HEK293 (cell line): ENCODE measurements at regions not wholly inside any gene's neighbourhood (a gene's known extent, or its start where the extent isn't known, plus 50 kb on each side); places are given as distances from the start of the nearest gene placed in this dataset.

Experiments
- CTCF ChIA-PET: fragments of 350-600 bp; formaldehyde crosslinking; extraction: SDS; loops from one replicate; lab custom pipeline; 2021; ENCODE audit warnings: antibody characterized with exemption; lab: Yijun Ruan, JAX
- POLR2A ChIA-PET: fragments of 300-600 bp; formaldehyde crosslinking; extraction: SDS; loops from one replicate; lab custom pipeline; 2020; ENCODE audit warnings: antibody characterized with exemption, inconsistent platforms; lab: Yijun Ruan, JAX
- H3K27ac ChIP-seq: fragments of 200-500 bp; sonication (Bioruptor generic); 2 replicates; pipeline ENCODE4 v1.5.1; 2014; ENCODE audit warnings: low read depth, low read length, control low read depth, inconsistent platforms; ENCODE audit errors: extremely low read depth
- H3K36me3 ChIP-seq, 2 experiments: fragments of 200-500 bp in 1 of 2; sonication (Bioruptor generic) in 1 of 2; 1 replicate in 1 of 2; 2 replicates in 1 of 2; pipeline ENCODE4 v1.5.1; 2014 to 2017; ENCODE audit warnings: inconsistent platforms in 2 of 2, low read length in 2 of 2; ENCODE audit not compliant: control insufficient read depth in 2 of 2, insufficient read depth in 1 of 2
- H3K4me1 ChIP-seq: fragments of 200-500 bp; sonication (Bioruptor generic); 2 replicates; pipeline ENCODE4 v1.5.1; 2014; ENCODE audit warnings: mild to moderate bottlenecking, low read length, inconsistent platforms; ENCODE audit not compliant: control insufficient read depth, insufficient read depth
- H3K4me3 ChIP-seq: 2 replicates; pipeline ENCODE4 v1.5.1; 2011; ENCODE audit warnings: low read depth, mild to moderate bottlenecking, control low read depth, low read length, moderate library complexity
- H3K9me3 ChIP-seq: fragments of 200-500 bp; sonication (Bioruptor generic); 2 replicates; pipeline ENCODE4 v1.5.1; 2014; ENCODE audit warnings: low read depth, low read length, inconsistent platforms; ENCODE audit not compliant: control insufficient read depth, insufficient read depth
- HIC1 ChIP-seq: fragments of 450-650 bp; formaldehyde crosslinking; IDR thresholded peaks from 2 replicates; pipeline ENCODE4 v1.5.1; 2016; ENCODE audit warnings: missing biosample characterization, missing genetic modification characterization
- SCRT1 ChIP-seq: fragments of 450-650 bp; formaldehyde crosslinking; IDR thresholded peaks from 2 replicates; pipeline ENCODE4 v1.5.1; 2016; ENCODE audit warnings: missing biosample characterization, missing genetic modification characterization, borderline replicate concordance
- ZBTB17 ChIP-seq: fragments of 450-650 bp; formaldehyde crosslinking; IDR thresholded peaks from 2 replicates; pipeline ENCODE4 v1.5.1; 2016; ENCODE audit warnings: missing biosample characterization, missing genetic modification characterization
- ZBTB48 ChIP-seq: fragments of 450-650 bp; formaldehyde crosslinking; IDR thresholded peaks from 2 replicates; pipeline ENCODE4 v1.5.1; 2016; ENCODE audit warnings: missing biosample characterization, missing genetic modification characterization
- ZEB2 ChIP-seq: fragments of 450-650 bp; formaldehyde crosslinking; IDR thresholded peaks from 2 replicates; pipeline ENCODE4 v1.5.1; 2016; ENCODE audit warnings: missing biosample characterization, missing genetic modification characterization
- ZNF10 ChIP-seq: fragments of 450-650 bp; formaldehyde crosslinking; IDR thresholded peaks from 2 replicates; pipeline ENCODE4 v1.5.1; 2017; ENCODE audit warnings: missing biosample characterization, missing genetic modification characterization
- ZNF133 ChIP-seq: fragments of 450-650 bp; formaldehyde crosslinking; IDR thresholded peaks from 2 replicates; pipeline ENCODE4 v1.5.1; 2016; ENCODE audit warnings: missing biosample characterization, missing genetic modification characterization
- ZNF202 ChIP-seq: fragments of 450-650 bp; formaldehyde crosslinking; IDR thresholded peaks from 2 replicates; pipeline ENCODE4 v1.5.1; 2016; ENCODE audit warnings: missing biosample characterization, missing genetic modification characterization, borderline replicate concordance
- ZNF223 ChIP-seq: fragments of 450-650 bp; formaldehyde crosslinking; IDR thresholded peaks from 2 replicates; pipeline ENCODE4 v1.5.1; 2016; ENCODE audit warnings: missing biosample characterization, missing genetic modification characterization
- ZNF354C ChIP-seq: fragments of 450-650 bp; formaldehyde crosslinking; IDR thresholded peaks from 2 replicates; pipeline ENCODE4 v1.5.1; 2016; ENCODE audit warnings: missing biosample characterization, missing genetic modification characterization, low read depth, borderline replicate concordance
- ZNF510 ChIP-seq: fragments of 450-650 bp; formaldehyde crosslinking; IDR thresholded peaks from 2 replicates; pipeline ENCODE4 v1.5.1; 2018; ENCODE audit warnings: mild to moderate bottlenecking, missing genetic modification characterization, missing biosample characterization; ENCODE audit not compliant: insufficient replicate concordance
- ZNF544 ChIP-seq: fragments of 450-650 bp; formaldehyde crosslinking; IDR thresholded peaks from 2 replicates; pipeline ENCODE4 v1.5.0; 2017; ENCODE audit warnings: missing biosample characterization, missing genetic modification characterization
- ZNF558 ChIP-seq: fragments of 450-650 bp; formaldehyde crosslinking; IDR thresholded peaks from 2 replicates; pipeline ENCODE4 v1.5.1; 2016; ENCODE audit warnings: missing biosample characterization, missing genetic modification characterization
- TF ChIP-seq, protein P1 (sequence below): fragments of 450-650 bp; formaldehyde crosslinking; IDR thresholded peaks from 2 replicates; pipeline ENCODE4 v1.5.1; 2016; ENCODE audit warnings: missing biosample characterization, missing genetic modification characterization
- TF ChIP-seq, protein P2 (sequence below): fragments of 450-650 bp; formaldehyde crosslinking; IDR thresholded peaks from 2 replicates; pipeline ENCODE4 v1.5.0; 2017; ENCODE audit warnings: missing biosample characterization, missing genetic modification characterization, borderline replicate concordance

GRCh38 chr11:116375221-116375620 is 397.6 kb downstream of the BUD13 start (continued):
- no peak for TF ChIP-seq ZBTB48 (tag by site-specific recombination)
- TF ChIP-seq ZNF354C: no peak

DNA sequence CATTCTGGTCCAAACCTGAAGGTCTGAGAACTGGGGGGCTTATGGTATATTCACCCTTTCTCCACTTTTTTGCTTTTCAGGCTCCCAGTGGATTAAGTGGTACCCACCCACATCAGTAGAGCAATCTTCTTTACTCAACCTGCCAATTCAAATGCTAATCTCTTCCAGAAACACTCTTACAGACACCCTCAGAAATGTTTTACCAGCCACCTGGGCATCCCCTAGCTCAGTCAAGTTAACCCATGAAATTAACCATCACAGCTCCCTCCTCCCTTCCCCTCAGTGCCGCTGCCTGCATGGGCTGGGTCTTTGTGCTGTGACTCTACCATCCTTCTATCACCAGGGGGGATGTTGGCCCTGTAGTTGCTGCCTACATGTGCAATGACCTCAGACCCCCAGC is 398.7 kb downstream of the BUD13 start:
- Histone ChIP-seq H3K27ac (no peak overlapping the region), H3K4me1 (no peaks in the 10 kb centered on the region), H3K9me3 (no peaks in the 10 kb centered on the region), H3K4me3 (no peak overlapping the region), H3K36me3 (no peaks in the 10 kb centered on the region)
- TF ChIP-seq ZNF223 (tag by site-specific recombination) (no peak), ZNF510 (tag by site-specific recombination) (no peak)
- ChIA-PET POLR2A (interaction anchor here (0.7 kb wide), 1 partner anchor 13 kb away, joined by 7 read pairs; no protein-coding TSS in a partner anchor), CTCF (interaction anchor here (0.6 to 1.2 kb wide), 5 partner anchors 26 to 413 kb away, joined by 3 to 5 read pairs (median 4); no protein-coding TSS in a partner anchor)

DNA sequence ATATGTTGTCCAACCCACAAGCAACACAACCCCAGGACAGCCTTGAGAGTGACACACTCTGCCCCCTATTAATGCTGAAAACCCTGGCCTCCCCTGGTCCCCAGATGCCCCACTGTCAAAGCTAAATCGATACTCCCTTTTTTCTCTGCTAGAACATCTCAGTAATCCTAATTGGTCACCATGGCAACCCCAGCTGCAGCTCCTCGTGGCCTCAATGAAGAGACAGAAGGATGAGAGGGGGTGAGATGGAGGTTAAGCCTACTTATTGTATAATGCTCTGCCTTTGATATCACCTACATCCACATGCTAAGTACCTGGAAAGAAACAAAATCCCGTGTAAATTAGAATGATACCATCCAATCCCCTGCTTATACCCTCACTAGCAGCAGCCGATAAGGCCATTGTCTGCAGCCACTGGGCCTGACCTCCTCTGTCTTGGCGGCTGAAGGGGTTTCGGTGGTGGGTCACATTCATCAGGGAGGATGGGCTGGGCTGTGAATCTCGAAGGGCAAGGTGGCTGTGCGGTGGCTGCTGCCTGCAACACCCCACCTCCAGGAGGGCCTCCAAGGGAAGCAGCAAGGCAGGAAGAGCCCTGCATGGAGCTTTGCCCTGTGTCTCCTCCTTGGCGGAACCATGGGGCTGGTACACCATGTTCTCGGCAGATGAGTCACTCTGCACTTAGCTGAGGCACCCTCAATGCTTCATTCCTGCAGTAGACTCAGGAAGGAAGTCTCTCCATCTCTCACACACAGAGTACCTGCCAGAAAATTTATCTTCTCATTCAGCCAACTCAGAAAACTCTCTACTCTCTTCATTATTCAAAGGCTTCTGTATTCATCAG is 399.5 kb downstream of the BUD13 start:
- POLR2A ChIA-PET: no interaction called here
- Histone ChIP-seq H3K4me3 (no peak overlapping the region), H3K36me3 (no peaks in the 10 kb centered on the region), H3K4me1 (no peaks in the 10 kb centered on the region), H3K9me3 (no peaks in the 10 kb centered on the region), H3K27ac (no peak overlapping the region)
- no peak for TF ChIP-seq SCRT1 (tag by site-specific recombination)
- no peak for TF ChIP-seq ZBTB17 (tag by site-specific recombination)
- no peak for TF ChIP-seq ZNF544 (tag by site-specific recombination)
- TF ChIP-seq ZNF202 (tag by site-specific recombination): no peak
- TF ChIP-seq ZNF133 (tag by site-specific recombination): no peak
- TF ChIP-seq, protein P1, sequence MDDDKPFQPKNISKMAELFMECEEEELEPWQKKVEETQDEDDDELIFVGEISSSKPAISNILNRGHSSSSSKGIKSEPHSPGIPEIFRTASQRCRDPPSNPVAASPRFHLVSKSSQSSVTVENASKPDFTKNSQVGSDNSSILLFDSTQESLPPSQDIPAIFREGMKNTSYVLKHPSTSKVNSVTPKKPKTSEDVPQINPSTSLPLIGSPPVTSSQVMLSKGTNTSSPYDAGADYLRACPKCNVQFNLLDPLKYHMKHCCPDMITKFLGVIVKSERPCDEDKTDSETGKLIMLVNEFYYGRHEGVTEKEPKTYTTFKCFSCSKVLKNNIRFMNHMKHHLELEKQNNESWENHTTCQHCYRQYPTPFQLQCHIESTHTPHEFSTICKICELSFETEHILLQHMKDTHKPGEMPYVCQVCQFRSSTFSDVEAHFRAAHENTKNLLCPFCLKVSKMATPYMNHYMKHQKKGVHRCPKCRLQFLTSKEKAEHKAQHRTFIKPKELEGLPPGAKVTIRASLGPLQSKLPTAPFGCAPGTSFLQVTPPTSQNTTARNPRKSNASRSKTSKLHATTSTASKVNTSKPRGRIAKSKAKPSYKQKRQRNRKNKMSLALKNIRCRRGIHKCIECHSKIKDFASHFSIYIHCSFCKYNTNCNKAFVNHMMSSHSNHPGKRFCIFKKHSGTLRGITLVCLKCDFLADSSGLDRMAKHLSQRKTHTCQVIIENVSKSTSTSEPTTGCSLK: no peak
- CTCF ChIA-PET: interaction anchor here (0.5 to 1.6 kb wide), 5 partner anchors 18 to 179 kb away, joined by 3 to 7 read pairs (median 4); no protein-coding TSS in a partner anchor

- H3K9me3 ChIP-seq: no peaks in the 10 kb centered on the region
- CTCF ChIA-PET: interaction anchor here (0.6 kb wide), 2 partner anchors 320 to 568 kb away, joined by 3 to 4 read pairs; no protein-coding TSS in a partner anchor
- POLR2A ChIA-PET: no interaction called here
- TF ChIP-seq, protein P2, sequence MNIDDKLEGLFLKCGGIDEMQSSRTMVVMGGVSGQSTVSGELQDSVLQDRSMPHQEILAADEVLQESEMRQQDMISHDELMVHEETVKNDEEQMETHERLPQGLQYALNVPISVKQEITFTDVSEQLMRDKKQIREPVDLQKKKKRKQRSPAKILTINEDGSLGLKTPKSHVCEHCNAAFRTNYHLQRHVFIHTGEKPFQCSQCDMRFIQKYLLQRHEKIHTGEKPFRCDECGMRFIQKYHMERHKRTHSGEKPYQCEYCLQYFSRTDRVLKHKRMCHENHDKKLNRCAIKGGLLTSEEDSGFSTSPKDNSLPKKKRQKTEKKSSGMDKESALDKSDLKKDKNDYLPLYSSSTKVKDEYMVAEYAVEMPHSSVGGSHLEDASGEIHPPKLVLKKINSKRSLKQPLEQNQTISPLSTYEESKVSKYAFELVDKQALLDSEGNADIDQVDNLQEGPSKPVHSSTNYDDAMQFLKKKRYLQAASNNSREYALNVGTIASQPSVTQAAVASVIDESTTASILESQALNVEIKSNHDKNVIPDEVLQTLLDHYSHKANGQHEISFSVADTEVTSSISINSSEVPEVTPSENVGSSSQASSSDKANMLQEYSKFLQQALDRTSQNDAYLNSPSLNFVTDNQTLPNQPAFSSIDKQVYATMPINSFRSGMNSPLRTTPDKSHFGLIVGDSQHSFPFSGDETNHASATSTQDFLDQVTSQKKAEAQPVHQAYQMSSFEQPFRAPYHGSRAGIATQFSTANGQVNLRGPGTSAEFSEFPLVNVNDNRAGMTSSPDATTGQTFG (tag by site-specific recombination): no peak
- TF ChIP-seq ZNF10 (tag by site-specific recombination): no peak
- TF ChIP-seq HIC1 (tag by site-specific recombination): no peak
- no peak for TF ChIP-seq ZEB2
- TF ChIP-seq ZNF558 (tag by site-specific recombination): no peak
- H3K4me1 ChIP-seq: no peaks in the 10 kb centered on the region
- no peak overlapping the region for H3K4me3 ChIP-seq
- H3K27ac ChIP-seq: no peak overlapping the region
- no peaks in the 10 kb centered on the region for H3K36me3 ChIP-seq
Observed at GRCh38 chr11:116371146-116371545, 401.6 kb downstream of the BUD13 start.
